Mesendoderm (in vitro differentiated cells): ENCODE measurements at regions not wholly inside any gene's neighbourhood (a gene's known extent, or its start where the extent isn't known, plus 50 kb on each side); places are given as distances from the start of the nearest gene placed in this dataset.

ENCODE experiments used
- DNase-seq: peaks from one replicate; pipeline ENCODE4 v3.0.0; 2013
- H2AK5ac ChIP-seq: 2 replicates; pipeline ENCODE4 v1.6.1; 2013; ENCODE audit warnings: low read length, inconsistent platforms
- H2BK120ac ChIP-seq: 2 replicates; pipeline ENCODE4 v1.6.1; 2013; ENCODE audit warnings: low read depth, mild to moderate bottlenecking, low read length, moderate library complexity, mixed read lengths
- H2BK15ac ChIP-seq: replicated peaks from 2 replicates; pipeline ENCODE4 v1.6.1; 2013; ENCODE audit warnings: low read depth, mild to moderate bottlenecking, moderate library complexity
- H2BK5ac ChIP-seq: 2 replicates; pipeline ENCODE4 v1.6.1; 2013; ENCODE audit warnings: low read length, inconsistent platforms
- H3K18ac ChIP-seq: 2 replicates; pipeline ENCODE4 v1.6.1; 2013; ENCODE audit warnings: mild to moderate bottlenecking, low read length, mixed read lengths
- H3K23ac ChIP-seq: one replicate; pipeline ENCODE4 v1.6.1; 2013; ENCODE audit warnings: low read length
- H3K27ac ChIP-seq: 2 replicates; pipeline ENCODE4 v1.5.1; 2013; ENCODE audit warnings: low read depth, mild to moderate bottlenecking, inconsistent platforms, low read length, moderate library complexity
- H3K27me3 ChIP-seq: 2 replicates; pipeline ENCODE4 v1.6.1; 2013; ENCODE audit warnings: low read length, control low read depth, mild to moderate bottlenecking, inconsistent platforms; ENCODE audit not compliant: insufficient read depth, poor library complexity
- H3K36me3 ChIP-seq: 2 replicates; pipeline ENCODE4 v1.6.1; 2013; ENCODE audit warnings: low read length, inconsistent platforms; ENCODE audit not compliant: control insufficient read depth, insufficient read depth
- H3K4ac ChIP-seq: one replicate; pipeline ENCODE4 v1.6.1; 2013; ENCODE audit warnings: low read depth, mild to moderate bottlenecking, low read length, moderate library complexity
- H3K4me1 ChIP-seq: 2 replicates; pipeline ENCODE4 v1.6.1; 2013; ENCODE audit warnings: low read depth, low read length, inconsistent platforms; ENCODE audit not compliant: control insufficient read depth
- H3K4me2 ChIP-seq: 2 replicates; pipeline ENCODE4 v1.6.1; 2013; ENCODE audit warnings: low read length
- H3K4me3 ChIP-seq: 2 replicates; pipeline ENCODE4 v1.5.1; 2013; ENCODE audit warnings: mild to moderate bottlenecking, low read length
- H3K56ac ChIP-seq: one replicate; pipeline ENCODE4 v1.6.1; 2013; ENCODE audit warnings: low read length
- H3K79me1 ChIP-seq: 2 replicates; pipeline ENCODE4 v1.6.1; 2013; ENCODE audit warnings: low read length, inconsistent platforms
- H3K79me2 ChIP-seq: 2 replicates; pipeline ENCODE4 v1.6.1; 2013; ENCODE audit warnings: mild to moderate bottlenecking, low read length; ENCODE audit not compliant: control insufficient read depth, insufficient read depth
- H3K9ac ChIP-seq: 2 replicates; pipeline ENCODE4 v1.6.1; 2013; ENCODE audit warnings: low read length, inconsistent platforms
- H4K5ac ChIP-seq: one replicate; pipeline ENCODE4 v1.6.1; 2013; ENCODE audit warnings: low read length
- H4K8ac ChIP-seq: one replicate; pipeline ENCODE4 v1.6.1; 2013; ENCODE audit warnings: low read depth, mild to moderate bottlenecking, control low read depth, low read length, moderate library complexity
- WGBS: extraction: QIAGEN DNeasy Blood & Tissue Kit; methylation state at CpG from one replicate; pipeline ENCODE4 v1.1.7; 2013; ENCODE audit warnings: low lambda C conversion rate, missing lambda C conversion rate; ENCODE audit not compliant: insufficient coverage; ENCODE audit errors: extremely low coverage; 5-methylcytosine and 5-hydroxymethylcytosine counted together

DNA sequence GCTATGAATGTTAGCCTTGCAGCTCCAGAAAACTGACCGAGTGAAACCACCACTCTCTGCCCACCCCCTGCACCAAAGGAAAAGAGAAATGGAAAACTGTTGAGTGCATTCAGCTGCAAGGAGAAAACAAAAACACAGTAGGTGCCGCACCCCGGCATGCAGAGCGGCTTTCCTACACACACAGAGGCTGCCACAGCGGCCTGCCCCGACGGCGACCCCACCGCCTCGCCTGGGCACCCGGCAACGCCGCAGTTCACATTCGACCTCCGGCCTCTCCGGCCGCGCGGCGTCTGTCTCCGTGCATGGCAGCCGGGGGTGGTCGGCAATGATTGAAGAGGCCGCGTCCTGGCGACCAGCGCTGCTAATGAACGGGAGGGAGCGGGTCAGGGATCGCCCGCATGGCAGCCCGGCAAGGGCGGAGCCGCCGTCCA is 417.1 kb upstream of the SALL3 start:
- Histone ChIP-seq H3K79me2 (no peaks in the 10 kb centered on the region), H2AK5ac (no peak overlapping the region), H3K18ac (no peak overlapping the region), H3K9ac (no peak overlapping the region), H4K8ac (no peak overlapping the region), H3K79me1 (no peaks in the 10 kb centered on the region), H3K56ac (no peak overlapping the region), H3K36me3 (no peaks in the 10 kb centered on the region), H2BK15ac (no peak overlapping the region), H4K5ac (no peak overlapping the region), H3K27me3 (no peaks in the 10 kb centered on the region), H3K23ac (no peak overlapping the region), H3K27ac (no peak overlapping the region), H2BK120ac (no peak overlapping the region), H3K4me1 (no peaks in the 10 kb centered on the region), H3K4me2 (no peak overlapping the region), H3K4ac (no peak overlapping the region), H3K4me3 (no peak overlapping the region), H2BK5ac (no peak overlapping the region)
- no CpG with 5 or more reads among the region's 35 CpGs for WGBS
- no peak for DNase-seq

DNA sequence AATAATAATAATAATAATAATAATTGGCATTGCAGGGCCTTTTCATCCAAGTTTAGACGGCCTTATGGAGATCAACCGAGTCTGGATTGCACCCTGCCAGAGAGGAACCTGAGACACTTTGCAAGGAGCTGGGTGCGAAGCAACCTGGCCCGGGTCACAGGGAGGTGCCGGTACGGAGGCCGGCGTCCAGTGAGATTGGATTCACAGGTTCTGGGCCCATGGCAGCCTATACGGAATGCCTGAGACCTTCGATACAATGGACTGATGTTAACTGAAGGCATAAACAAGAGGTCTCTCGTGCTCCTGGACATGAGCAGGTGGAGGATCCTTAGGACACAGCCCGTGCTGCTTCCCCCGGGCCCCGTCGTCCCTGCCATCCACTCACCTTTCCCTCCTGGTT is 416.5 kb upstream of the SALL3 start:
- Histone ChIP-seq H2AK5ac (no peak overlapping the region), H3K4me2 (no peak overlapping the region), H3K27me3 (no peaks in the 10 kb centered on the region), H3K79me2 (no peaks in the 10 kb centered on the region), H2BK5ac (no peak overlapping the region), H4K5ac (no peak overlapping the region), H2BK15ac (no peak overlapping the region), H3K79me1 (no peaks in the 10 kb centered on the region), H3K4me3 (no peak overlapping the region), H3K56ac (no peak overlapping the region), H3K9ac (no peak overlapping the region), H3K4ac (no peak overlapping the region), H3K4me1 (no peaks in the 10 kb centered on the region), H3K18ac (no peak overlapping the region), H3K27ac (no peak overlapping the region), H3K23ac (no peak overlapping the region), H4K8ac (no peak overlapping the region), H2BK120ac (no peak overlapping the region), H3K36me3 (no peaks in the 10 kb centered on the region)
- WGBS, result no CpG with 5 or more reads among the region's 15 CpGs
- no peak for DNase-seq

- Histone ChIP-seq H3K27ac (no peak overlapping the region), H2BK15ac (no peak overlapping the region), H4K5ac (no peak overlapping the region), H3K56ac (no peak overlapping the region), H4K8ac (no peak overlapping the region), H3K4me2 (no peak overlapping the region), H3K79me1 (no peaks in the 10 kb centered on the region), H3K4ac (no peak overlapping the region), H3K79me2 (no peaks in the 10 kb centered on the region), H2BK5ac (no peak overlapping the region), H3K27me3 (no peaks in the 10 kb centered on the region), H3K9ac (no peak overlapping the region), H3K36me3 (no peaks in the 10 kb centered on the region), H3K4me3 (no peak overlapping the region), H3K23ac (no peak overlapping the region), H2BK120ac (no peak overlapping the region), H3K18ac (no peak overlapping the region), H3K4me1 (no peaks in the 10 kb centered on the region), H2AK5ac (no peak overlapping the region)
- no CpG with 5 or more reads among the region's 7 CpGs for WGBS
- no peak for DNase-seq
Observed at GRCh38 chr18:78564030-78564429, 415.6 kb upstream of the SALL3 start.

GRCh38 chr18:78564518-78564917 is 415.1 kb upstream of the SALL3 start:
- no peak for DNase-seq
- no peak overlapping the region for H3K4me2 ChIP-seq
- no CpG with 5 or more reads among the region's 14 CpGs for WGBS

DNA sequence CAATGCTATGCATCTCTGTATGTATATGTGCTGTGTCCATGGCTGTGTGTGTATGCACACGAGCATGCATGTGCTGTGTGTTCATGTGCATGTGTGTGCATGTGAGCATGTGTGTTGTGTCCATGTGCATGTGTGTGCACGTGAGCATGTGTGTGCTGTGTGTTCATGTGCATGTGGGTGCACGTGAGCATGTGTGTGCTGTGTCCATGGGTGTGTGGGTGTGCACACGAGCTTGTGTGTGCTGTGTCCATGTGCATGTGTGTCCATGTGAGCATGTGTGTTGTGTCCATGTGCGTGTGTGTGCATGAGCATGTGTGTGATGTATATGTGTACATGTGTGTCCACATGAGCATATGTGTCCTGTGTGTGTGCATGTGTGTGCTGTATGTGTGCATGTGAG is 414.4 kb upstream of the SALL3 start:
- no peak overlapping the region for H2BK15ac ChIP-seq
- no peak overlapping the region for H3K4me2 ChIP-seq
- H2AK5ac ChIP-seq, result no peak overlapping the region
- H3K36me3 ChIP-seq, result no peaks in the 10 kb centered on the region
- H3K18ac ChIP-seq, result no peak overlapping the region
- H4K8ac ChIP-seq, result no peak overlapping the region
- H3K56ac ChIP-seq, result no peak overlapping the region
- H3K9ac ChIP-seq, result no peak overlapping the region
- no peak overlapping the region for H3K4me3 ChIP-seq
- no peak overlapping the region for H3K27ac ChIP-seq
- H3K23ac ChIP-seq, result no peak overlapping the region
- H2BK120ac ChIP-seq, result no peak overlapping the region
- no peaks in the 10 kb centered on the region for H3K27me3 ChIP-seq
- no peak overlapping the region for H2BK5ac ChIP-seq
- no CpG with 5 or more reads among the region's 5 CpGs for WGBS
- no peaks in the 10 kb centered on the region for H3K4me1 ChIP-seq
- no peak overlapping the region for H4K5ac ChIP-seq
- no peak for DNase-seq
- H3K4ac ChIP-seq, result no peak overlapping the region
- no peaks in the 10 kb centered on the region for H3K79me2 ChIP-seq
- H3K79me1 ChIP-seq, result no peaks in the 10 kb centered on the region

More at GRCh38 chr18:78564518-78564917, 415.1 kb upstream of the SALL3 start:
- Histone ChIP-seq H4K8ac (no peak overlapping the region), H3K56ac (no peak overlapping the region), H2BK15ac (no peak overlapping the region), H3K4me3 (no peak overlapping the region), H3K4me1 (no peaks in the 10 kb centered on the region), H3K18ac (no peak overlapping the region), H3K79me2 (no peaks in the 10 kb centered on the region), H3K27ac (no peak overlapping the region), H2AK5ac (no peak overlapping the region), H3K36me3 (no peaks in the 10 kb centered on the region), H3K4ac (no peak overlapping the region), H3K27me3 (no peaks in the 10 kb centered on the region), H3K79me1 (no peaks in the 10 kb centered on the region), H2BK120ac (no peak overlapping the region), H3K23ac (no peak overlapping the region), H3K9ac (no peak overlapping the region), H4K5ac (no peak overlapping the region), H2BK5ac (no peak overlapping the region)

DNA sequence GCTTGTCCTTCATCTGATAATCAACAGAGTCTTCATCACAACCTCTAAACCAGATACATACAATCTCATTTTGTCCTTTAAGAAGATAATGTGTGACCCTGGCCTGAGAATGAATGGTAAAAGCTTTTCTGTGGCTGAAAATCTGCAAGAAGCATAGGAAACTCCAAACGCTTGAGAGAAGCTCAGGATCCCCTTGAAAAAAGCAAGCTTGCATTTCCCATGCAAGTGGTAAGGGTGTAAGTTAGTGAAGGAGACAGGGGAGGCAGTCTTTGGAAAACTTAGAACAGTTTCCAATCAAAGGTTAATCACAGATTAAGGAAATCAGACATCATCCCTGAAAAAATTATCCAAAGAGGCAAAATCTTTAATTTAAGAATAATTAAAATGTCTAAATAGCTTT is 413.6 kb upstream of the SALL3 start:
- Histone ChIP-seq H3K9ac (no peak overlapping the region), H3K4me2 (no peak overlapping the region)
- no CpG with 5 or more reads among the region's 1 CpG for WGBS

More for the DNA sequence above, 413.6 kb upstream of the SALL3 start:
- DNase-seq, result no peak
- H4K8ac ChIP-seq, result no peak overlapping the region
- no peak overlapping the region for H2BK120ac ChIP-seq
- no peaks in the 10 kb centered on the region for H3K4me1 ChIP-seq
- no peaks in the 10 kb centered on the region for H3K36me3 ChIP-seq
- no peak overlapping the region for H3K27ac ChIP-seq
- no peak overlapping the region for H3K23ac ChIP-seq
- H3K79me1 ChIP-seq, result no peaks in the 10 kb centered on the region
- H3K27me3 ChIP-seq, result no peaks in the 10 kb centered on the region
- H3K79me2 ChIP-seq, result no peaks in the 10 kb centered on the region
- no peak overlapping the region for H3K56ac ChIP-seq
- no peak overlapping the region for H2AK5ac ChIP-seq
- H3K4me3 ChIP-seq, result no peak overlapping the region
- no peak overlapping the region for H4K5ac ChIP-seq
- no peak overlapping the region for H3K18ac ChIP-seq
- no peak overlapping the region for H3K4ac ChIP-seq
- H2BK5ac ChIP-seq, result no peak overlapping the region
- no peak overlapping the region for H2BK15ac ChIP-seq
